Ovary (tissue), 7 donors: ENCODE measurements at regions not wholly inside any gene's neighbourhood (a gene's known extent, or its start where the extent isn't known, plus 50 kb on each side); places are given as distances from the start of the nearest gene placed in this dataset.

ENCODE experiments used
- DNase-seq, 5 donors: peaks; one replicate each; pipeline ENCODE4 v3.0.0-alpha.2; 2019 to 2020
- H3K27ac ChIP-seq, 2 donors: fragments of 200-600 bp; one replicate each; pipeline versions ENCODE4 v1.5.1 to v1.8.0; 2019 to 2022
- H3K27me3 ChIP-seq: fragments of 200-600 bp; one replicate; pipeline ENCODE4 v1.8.0; 2022
- H3K36me3 ChIP-seq: fragments of 200-600 bp; sonication (generic); one replicate; pipeline ENCODE4 v1.5.1; 2019
- H3K4me1 ChIP-seq: one replicate; pipeline ENCODE4 v1.8.1; 2013; ENCODE audit warnings: mild to moderate bottlenecking, moderate library complexity; ENCODE audit not compliant: insufficient read depth
- H3K4me3 ChIP-seq: fragments of 200-600 bp; sonication (generic); one replicate; pipeline ENCODE4 v1.5.1; 2017
- H3K9me3 ChIP-seq, 2 donors: fragments of 200-600 bp in 1 of 2; sonication (generic) in 1 of 2; one replicate each; pipeline versions ENCODE4 v1.5.1 to v1.8.1; 2013 to 2019; ENCODE audit warnings: mild to moderate bottlenecking in 1 of 2, moderate library complexity in 1 of 2
- CTCF ChIP-seq, 3 donors: fragments of 450-650 bp in 2 of 3; fragments of 200-600 bp in 1 of 3; IDR thresholded peaks; one replicate each; pipeline versions ENCODE4 v1.5.1 to v1.8.0; 2016 to 2022; ENCODE audit warnings: antibody characterized with exemption in 3 of 3, mild to moderate bottlenecking in 1 of 3
- EP300 ChIP-seq: sonication (generic); formaldehyde crosslinking; IDR thresholded peaks from one replicate; pipeline ENCODE4 v1.6.1; 2017; ENCODE audit warnings: antibody characterized with exemption
- POLR2A ChIP-seq: fragments of 450-650 bp; IDR thresholded peaks from one replicate; pipeline ENCODE4 v1.6.1; 2017; ENCODE audit warnings: antibody characterized with exemption, mild to moderate bottlenecking, moderate library complexity
- WGBS, 3 donors: extraction: QIAGEN DNeasy Blood & Tissue Kit in 1 of 3; methylation state at CpG; one replicate each; pipeline versions ENCODE4 v1.1.5 to v1.1.7; 2013 to 2017; 5-methylcytosine and 5-hydroxymethylcytosine counted together
- intact Hi-C, 4 donors: fragments of 100-400 bp; cut with DNase I; formaldehyde crosslinking; loops; one replicate each; pipeline versions ENCODE4 v1.11.0 to v1.15.1; 2022 to 2023
- donor health status: DM: no; HTN: no; CAD: no; lungs with moderate emphysema.
- donor health status: DM: no; HTN: no; CAD: no.
- donor health status: Bipolar disorder and iron deficiency.
- donor health status: DM: no; HTN: no; CAD: no.
- donor health status: DM: yes; HTN: yes; CAD: no.

- H3K27me3 ChIP-seq, result no peaks in the 10 kb centered on the region
- 90 to 93% (median 91%) methylated on average over 4 of the region's 4 CpGs for WGBS, 3 donors
- H3K4me3 ChIP-seq, result no peak overlapping the region
- no peak overlapping the region for H3K27ac ChIP-seq
- DNase-seq, result no peak
- TF ChIP-seq EP300 (no peak), POLR2A (no peak), CTCF (IDR thresholded peaks at IDR 0.05) (no peak)
- no peaks in the 10 kb centered on the region for H3K36me3 ChIP-seq
- no peaks in the 10 kb centered on the region for H3K9me3 ChIP-seq
- intact Hi-C loops, result no loop called here
- H3K4me1 ChIP-seq, result no peaks in the 10 kb centered on the region
These were observed 132.1 kb upstream of the TSHZ2 start for GRCh38 chr20:52840041-52840440.

GRCh38 chr20:52838510-52839241 lies 133.5 kb upstream of the TSHZ2 start:
- no peaks in the 10 kb centered on the region for H3K9me3 ChIP-seq
- no peaks in the 10 kb centered on the region for H3K4me1 ChIP-seq
- WGBS, 3 donors, result 35 to 42% (median 39%) methylated on average over 2 of the region's 2 CpGs
- DNase-seq, result no peak
- TF ChIP-seq EP300 (no peak), POLR2A (no peak), CTCF (IDR thresholded peaks at IDR 0.05) (no peak)
- no peaks in the 10 kb centered on the region for H3K27me3 ChIP-seq
- intact Hi-C loops, result no loop called here
- H3K4me3 ChIP-seq, result no peak overlapping the region
- H3K27ac ChIP-seq, result no peak overlapping the region
- H3K36me3 ChIP-seq, result no peaks in the 10 kb centered on the region

DNA sequence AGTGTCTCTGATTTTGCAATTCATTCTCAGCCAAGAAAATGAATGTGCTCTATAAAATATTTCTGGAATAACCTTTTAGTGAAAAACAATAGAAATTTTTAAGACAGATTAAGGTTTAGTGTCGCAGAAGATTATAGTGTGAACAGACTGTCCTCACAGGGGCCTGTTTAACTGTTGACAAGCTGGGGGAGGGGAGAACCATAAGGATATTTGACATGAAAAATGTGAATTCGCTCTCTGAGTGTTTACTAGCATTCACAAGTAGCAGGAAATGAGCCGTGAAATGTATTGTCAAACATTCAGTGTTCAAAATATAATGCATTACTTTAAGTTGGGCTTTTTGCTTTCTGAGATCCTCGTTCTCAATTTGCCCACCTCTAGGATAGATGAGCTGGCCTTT lies 134.8 kb upstream of the TSHZ2 start:
- Histone ChIP-seq H3K36me3 (no peaks in the 10 kb centered on the region), H3K27ac (no peak overlapping the region), H3K4me3 (no peak overlapping the region), H3K27me3 (no peaks in the 10 kb centered on the region), H3K4me1 (no peaks in the 10 kb centered on the region), H3K9me3 (no peaks in the 10 kb centered on the region)
- intact Hi-C loops, result no loop called here
- WGBS, 3 donors, result 76 to 78% (median 77%) methylated on average over 4 of the region's 4 CpGs
- TF ChIP-seq CTCF (IDR thresholded peaks at IDR 0.05) (no peak), POLR2A (no peak), EP300 (no peak)
- no peak for DNase-seq

- TF ChIP-seq EP300 (no peak), CTCF (IDR thresholded peaks at IDR 0.05) (no peak), POLR2A (no peak)
- Histone ChIP-seq H3K4me1 (no peaks in the 10 kb centered on the region), H3K4me3 (no peak overlapping the region), H3K27me3 (no peaks in the 10 kb centered on the region), H3K36me3 (no peaks in the 10 kb centered on the region), H3K27ac (no peak overlapping the region), H3K9me3 (no peaks in the 10 kb centered on the region)
- DNase-seq, result no peak
- 89 to 95% (median 92%) methylated on average over 2 of the region's 2 CpGs for WGBS, 3 donors
- intact Hi-C loops, result no loop called here
These were observed 138.3 kb upstream of the TSHZ2 start for GRCh38 chr20:52833901-52834300.
